ENCODE measurements at regions not wholly inside any gene's neighbourhood (a gene's known extent, or its start where the extent isn't known, plus 50 kb on each side); places are given as distances from the start of the nearest gene placed in this dataset.

DNA sequence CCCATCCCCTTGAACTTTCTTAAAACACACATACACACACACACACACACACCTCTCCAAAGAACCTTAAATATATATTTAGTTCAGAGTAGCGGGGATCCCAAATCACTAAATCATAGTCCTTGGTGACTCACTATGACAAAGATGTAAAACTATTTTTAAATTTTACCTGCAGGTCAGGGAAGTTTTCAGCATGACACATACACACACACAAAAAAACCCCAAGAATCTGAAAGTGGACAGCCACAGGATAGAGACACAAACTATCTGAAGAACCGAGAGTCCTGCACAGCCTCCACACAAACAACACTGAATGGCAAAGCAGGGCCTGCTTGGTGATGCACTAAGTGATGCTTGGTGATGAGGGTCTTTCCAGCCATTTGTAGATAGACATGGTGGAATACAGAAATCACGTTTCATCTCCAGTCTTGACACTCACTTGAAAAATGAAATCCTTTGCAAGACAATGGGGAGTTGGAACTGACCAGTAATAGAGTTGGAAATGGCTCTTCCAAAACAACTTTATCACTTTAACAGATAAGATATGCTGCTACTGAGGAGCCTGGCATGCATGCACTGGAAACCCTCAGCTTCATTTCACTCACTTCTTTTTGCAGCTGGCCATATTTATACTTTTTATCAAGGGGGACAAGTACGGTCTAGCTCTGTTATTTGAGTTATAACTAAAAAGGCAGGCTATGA, 307.3 kb downstream of the RAPGEF2 start:
- H3K4me2 ChIP-seq (ENCODE audit: low read depth, low read length) = no peak overlapping the region

DNA sequence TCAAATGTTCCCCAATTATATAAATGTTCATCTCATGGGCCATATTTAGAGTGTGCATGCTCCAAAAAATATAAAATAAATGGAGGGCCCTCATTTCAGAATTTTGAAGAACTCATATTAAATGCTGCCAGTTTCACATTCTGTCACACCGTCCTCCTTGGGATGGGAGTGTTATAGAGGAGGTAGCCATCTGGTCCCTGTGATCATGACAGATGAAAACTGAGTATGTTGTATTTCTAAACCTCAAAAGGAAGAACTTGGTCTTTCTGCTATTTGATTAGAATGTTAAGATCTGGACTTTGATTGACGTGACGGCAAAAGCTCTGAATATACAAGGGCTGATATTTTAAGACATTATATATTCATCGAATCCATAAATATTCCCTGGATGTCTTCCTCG, 308.0 kb downstream of the RAPGEF2 start:
- no peaks in the 10 kb centered on the region for H3K27me3 ChIP-seq (replicated peaks; ENCODE audit: insufficient read depth, low read length)
- no peak overlapping the region for H3K4me3 ChIP-seq (ENCODE audit: low read length)
- no peak overlapping the region for H2AFZ ChIP-seq (ENCODE audit: low read length)
- no peaks in the 10 kb centered on the region for H3K36me3 ChIP-seq (replicated peaks; ENCODE audit: insufficient read depth, low read length)
- H3K4me1 ChIP-seq (ENCODE audit: low read length) = no peaks in the 10 kb centered on the region
- no peaks in the 10 kb centered on the region for H3K9me2 ChIP-seq (replicated peaks; ENCODE audit: insufficient read depth, low read length)
- no peak overlapping the region for H3K27ac ChIP-seq (ENCODE audit: low read length)
- no peaks in the 10 kb centered on the region for H3K9me3 ChIP-seq (replicated peaks; ENCODE audit: insufficient read depth, low read length)
- DNase-seq = no peak
- H3K79me2 ChIP-seq (ENCODE audit: low read length) = no peaks in the 10 kb centered on the region
- no peaks in the 10 kb centered on the region for H4K20me1 ChIP-seq (ENCODE audit: insufficient read depth, low read length)
- H3K9ac ChIP-seq (ENCODE audit: low read length) = no peak overlapping the region
- no peaks in the 10 kb centered on the region for H3F3A ChIP-seq (ENCODE audit: insufficient read depth, low read length)
- H3K4me2 ChIP-seq (ENCODE audit: low read depth, low read length) = no peak overlapping the region
- TF ChIP-seq EZH2phosphoT487 (IDR thresholded peaks at IDR 0.05; ENCODE audit: low read length) (no peak), EZH2 (optimal IDR thresholded peaks at IDR 0.05; ENCODE audit: low read depth, low read length) (no peak)
- TF ChIP-seq, protein P1, sequence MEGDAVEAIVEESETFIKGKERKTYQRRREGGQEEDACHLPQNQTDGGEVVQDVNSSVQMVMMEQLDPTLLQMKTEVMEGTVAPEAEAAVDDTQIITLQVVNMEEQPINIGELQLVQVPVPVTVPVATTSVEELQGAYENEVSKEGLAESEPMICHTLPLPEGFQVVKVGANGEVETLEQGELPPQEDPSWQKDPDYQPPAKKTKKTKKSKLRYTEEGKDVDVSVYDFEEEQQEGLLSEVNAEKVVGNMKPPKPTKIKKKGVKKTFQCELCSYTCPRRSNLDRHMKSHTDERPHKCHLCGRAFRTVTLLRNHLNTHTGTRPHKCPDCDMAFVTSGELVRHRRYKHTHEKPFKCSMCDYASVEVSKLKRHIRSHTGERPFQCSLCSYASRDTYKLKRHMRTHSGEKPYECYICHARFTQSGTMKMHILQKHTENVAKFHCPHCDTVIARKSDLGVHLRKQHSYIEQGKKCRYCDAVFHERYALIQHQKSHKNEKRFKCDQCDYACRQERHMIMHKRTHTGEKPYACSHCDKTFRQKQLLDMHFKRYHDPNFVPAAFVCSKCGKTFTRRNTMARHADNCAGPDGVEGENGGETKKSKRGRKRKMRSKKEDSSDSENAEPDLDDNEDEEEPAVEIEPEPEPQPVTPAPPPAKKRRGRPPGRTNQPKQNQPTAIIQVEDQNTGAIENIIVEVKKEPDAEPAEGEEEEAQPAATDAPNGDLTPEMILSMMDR (IDR thresholded peaks at IDR 0.05; ENCODE audit: low read length) = no peak

More for the DNA sequence above, 307.3 kb downstream of the RAPGEF2 start:
- Histone ChIP-seq H4K20me1 (ENCODE audit: insufficient read depth, low read length) (no peaks in the 10 kb centered on the region), H3K79me2 (ENCODE audit: low read length) (no peaks in the 10 kb centered on the region), H3F3A (ENCODE audit: insufficient read depth, low read length) (no peaks in the 10 kb centered on the region), H3K27ac (ENCODE audit: low read length) (no peak overlapping the region), H3K9me2 (replicated peaks; ENCODE audit: insufficient read depth, low read length) (no peaks in the 10 kb centered on the region), H3K9me3 (replicated peaks; ENCODE audit: insufficient read depth, low read length) (no peaks in the 10 kb centered on the region), H3K4me3 (ENCODE audit: low read length) (no peak overlapping the region), H2AFZ (ENCODE audit: low read length) (no peak overlapping the region), H3K36me3 (replicated peaks; ENCODE audit: insufficient read depth, low read length) (no peaks in the 10 kb centered on the region), H3K27me3 (replicated peaks; ENCODE audit: insufficient read depth, low read length) (no peaks in the 10 kb centered on the region), H3K4me1 (ENCODE audit: low read length) (no peaks in the 10 kb centered on the region), H3K9ac (ENCODE audit: low read length) (no peak overlapping the region)
- TF ChIP-seq EZH2 (optimal IDR thresholded peaks at IDR 0.05; ENCODE audit: low read depth, low read length) (no peak), EZH2phosphoT487 (IDR thresholded peaks at IDR 0.05; ENCODE audit: low read length) (no peak)
- TF ChIP-seq, protein P1 (IDR thresholded peaks at IDR 0.05; ENCODE audit: low read length) = no peak
- DNase-seq = no peak

GRCh38 chr4:159413306-159413943, 310.5 kb downstream of the RAPGEF2 start:
- no peaks in the 10 kb centered on the region for H3K9me3 ChIP-seq (replicated peaks; ENCODE audit: insufficient read depth, low read length)
- no peak for DNase-seq
- H3K36me3 ChIP-seq (replicated peaks; ENCODE audit: insufficient read depth, low read length) = no peaks in the 10 kb centered on the region
- no peak overlapping the region for H3K4me3 ChIP-seq (ENCODE audit: low read length)
- no peak overlapping the region for H3K4me2 ChIP-seq (ENCODE audit: low read depth, low read length)
- H3K27ac ChIP-seq (ENCODE audit: low read length) = no peak overlapping the region
- no peaks in the 10 kb centered on the region for H3K9me2 ChIP-seq (replicated peaks; ENCODE audit: insufficient read depth, low read length)
- no peak overlapping the region for H2AFZ ChIP-seq (ENCODE audit: low read length)
- H3K27me3 ChIP-seq (replicated peaks; ENCODE audit: insufficient read depth, low read length) = no peaks in the 10 kb centered on the region
- no peaks in the 10 kb centered on the region for H3K4me1 ChIP-seq (ENCODE audit: low read length)
- no peaks in the 10 kb centered on the region for H4K20me1 ChIP-seq (ENCODE audit: insufficient read depth, low read length)
- TF ChIP-seq, protein P1 (IDR thresholded peaks at IDR 0.05; ENCODE audit: low read length) = no peak
- TF ChIP-seq EZH2phosphoT487 (IDR thresholded peaks at IDR 0.05; ENCODE audit: low read length) (no peak), EZH2 (optimal IDR thresholded peaks at IDR 0.05; ENCODE audit: low read depth, low read length) (no peak)
- no peaks in the 10 kb centered on the region for H3K79me2 ChIP-seq (ENCODE audit: low read length)
- no peak overlapping the region for H3K9ac ChIP-seq (ENCODE audit: low read length)
- no peaks in the 10 kb centered on the region for H3F3A ChIP-seq (ENCODE audit: insufficient read depth, low read length)

All from MM.1S (cell line).